ENCODE measurements at regions not wholly inside any gene's neighbourhood (a gene's known extent, or its start where the extent isn't known, plus 50 kb on each side); places are given as distances from the start of the nearest gene placed in this dataset.

- no peak for DNase-seq (ENCODE audit: low spot score in 2 of 2)
- FAIRE-seq, result no peak
These were observed 134.6 kb downstream of the VRK1 start for GRCh38 chr14:96931751-96932150.

GRCh38 chr14:96934638-96935330 is 137.6 kb downstream of the VRK1 start:
- FAIRE-seq, result no peak
- no peak for DNase-seq (ENCODE audit: low spot score in 2 of 2)

DNA sequence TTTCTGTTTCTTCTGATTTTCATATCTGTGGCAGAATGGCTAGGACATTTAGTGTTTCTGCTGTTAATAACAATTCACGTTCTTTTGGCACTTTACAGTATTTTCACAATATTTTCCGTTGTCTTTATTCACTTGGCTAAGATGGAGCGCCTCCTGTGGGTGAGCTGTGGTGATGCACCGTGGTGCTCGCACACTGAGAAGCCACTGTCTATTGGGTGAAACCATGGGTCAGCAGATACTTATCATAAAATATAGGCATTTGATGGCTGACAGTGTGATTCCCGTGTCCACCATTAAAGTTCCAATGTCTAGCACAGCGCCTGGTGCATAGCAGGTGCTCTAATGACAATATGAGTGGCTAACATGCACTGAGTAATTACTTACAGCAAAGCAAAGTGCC is 141.8 kb downstream of the VRK1 start:
- FAIRE-seq (no peak), DNase-seq (ENCODE audit: low spot score in 2 of 2) (no peak)

DNA sequence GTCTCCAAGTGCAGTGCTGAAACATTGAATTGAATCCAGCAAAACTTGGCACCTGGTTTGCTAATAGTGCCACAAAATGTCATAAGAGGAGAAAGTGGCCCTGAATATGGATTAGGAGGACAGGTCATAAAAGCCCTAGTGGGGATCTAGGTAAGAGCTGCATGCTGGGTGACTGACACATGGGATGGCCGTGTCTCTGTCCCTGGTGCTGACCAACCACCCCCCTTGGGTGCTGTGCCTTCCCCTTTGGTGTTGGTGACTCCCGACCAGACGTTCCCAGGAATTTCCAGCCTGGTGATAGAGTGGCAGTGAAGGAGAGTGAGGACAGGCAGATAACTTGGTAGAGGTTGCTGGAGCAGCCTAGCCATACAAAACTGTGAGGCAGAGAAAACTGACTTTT is 142.8 kb downstream of the VRK1 start:
- no peak for FAIRE-seq
- no peak for DNase-seq (ENCODE audit: low spot score in 2 of 2)

- FAIRE-seq (no peak), DNase-seq (ENCODE audit: low spot score in 2 of 2) (no peak)
These were observed 147.1 kb downstream of the VRK1 start for GRCh38 chr14:96944297-96944696.

- FAIRE-seq (no peak), DNase-seq (ENCODE audit: low spot score in 2 of 2) (no peak)
These were observed 148.5 kb downstream of the VRK1 start for GRCh38 chr14:96945721-96946120.

GRCh38 chr14:96949594-96949993 is 152.4 kb downstream of the VRK1 start:
- FAIRE-seq, result no peak

DNA sequence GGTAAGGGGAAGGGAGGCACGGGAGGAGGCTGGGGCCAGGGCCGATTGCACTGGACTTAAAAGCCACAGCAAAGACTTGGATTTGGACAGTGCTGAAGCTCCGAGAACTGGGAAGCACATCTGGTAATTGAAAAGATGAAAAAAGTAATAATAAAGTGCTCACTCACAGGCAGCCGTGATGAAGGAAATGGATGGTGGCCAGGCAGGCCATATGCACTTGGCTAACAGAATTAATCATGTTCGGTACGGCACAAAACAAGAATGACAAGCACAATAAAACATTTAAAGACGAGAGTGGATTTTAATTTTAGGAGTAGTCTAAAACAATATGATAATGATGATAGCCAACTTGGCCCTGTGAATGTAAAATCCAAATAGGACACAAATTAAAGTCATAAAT is 154.3 kb downstream of the VRK1 start:
- FAIRE-seq, result no peak
- no peak for DNase-seq (ENCODE audit: low spot score in 2 of 2)

More at GRCh38 chr14:96949594-96949993, 152.4 kb downstream of the VRK1 start:
- no peak for DNase-seq (ENCODE audit: low spot score in 2 of 2)

GRCh38 chr14:96953087-96953874 is 156.1 kb downstream of the VRK1 start:
- DNase-seq (ENCODE audit: low spot score in 2 of 2) (no peak), FAIRE-seq (no peak)

DNA sequence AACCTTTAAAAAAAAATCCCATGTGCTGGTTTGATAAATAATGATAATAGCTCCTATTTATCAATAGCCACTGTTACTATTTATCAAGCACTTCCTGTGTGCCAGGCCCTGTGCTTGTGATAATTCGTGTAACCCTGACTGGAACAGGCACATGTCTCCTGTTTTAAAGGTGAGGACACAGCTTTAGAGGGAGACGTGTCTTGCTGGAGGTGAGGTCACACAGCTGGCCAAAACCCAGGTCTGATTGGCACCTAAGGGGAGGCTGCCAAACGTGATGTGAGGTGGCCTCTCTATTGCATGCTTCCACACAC is 156.6 kb downstream of the VRK1 start:
- DNase-seq (ENCODE audit: low spot score in 2 of 2) (no peak), FAIRE-seq (no peak)

DNA sequence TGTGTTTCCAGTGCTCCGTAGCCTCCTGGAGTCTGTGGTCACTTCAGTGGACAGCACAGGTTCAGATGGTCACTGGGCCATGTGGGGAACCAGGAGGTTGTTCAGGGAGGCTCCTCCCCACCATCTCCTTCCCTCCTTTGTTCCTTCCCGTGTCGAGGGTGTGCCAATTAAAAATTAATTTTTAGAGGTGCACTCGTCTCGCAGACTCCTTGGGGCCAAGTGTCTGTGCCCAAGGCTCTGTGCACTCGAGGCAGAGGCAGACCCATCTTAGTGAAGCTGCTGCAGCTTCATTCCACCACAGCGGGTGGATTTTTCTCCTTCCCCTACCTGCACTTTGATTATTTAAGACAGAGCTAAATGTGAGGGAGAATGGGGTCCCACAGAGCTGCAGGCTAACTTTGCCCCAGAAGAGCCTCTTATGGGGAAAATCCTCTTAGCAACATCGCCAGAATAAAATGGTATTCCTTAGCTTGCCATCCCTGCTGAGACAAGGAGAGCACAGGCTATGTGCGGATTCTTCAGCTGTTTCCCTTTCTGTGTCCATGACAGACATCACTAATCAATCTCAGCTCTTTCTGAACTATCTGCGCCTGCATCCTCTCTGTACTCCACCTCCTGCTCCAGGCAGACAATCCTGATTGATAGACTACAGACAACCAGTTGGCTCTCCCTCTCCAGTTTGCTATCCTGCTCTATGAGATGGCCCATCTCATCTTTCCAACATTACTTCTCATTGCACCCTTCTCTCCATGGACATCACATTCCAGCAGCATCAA is 159.5 kb downstream of the VRK1 start:
- no peak for FAIRE-seq

GRCh38 chr14:96958057-96958456 is 160.9 kb downstream of the VRK1 start:
- no peak for FAIRE-seq
- DNase-seq (ENCODE audit: low spot score in 2 of 2), result no peak

More for the DNA sequence above, 159.5 kb downstream of the VRK1 start:
- no peak for DNase-seq (ENCODE audit: low spot score in 2 of 2)

GRCh38 chr14:96959992-96960391 is 162.8 kb downstream of the VRK1 start:
- no peak for FAIRE-seq
- no peak for DNase-seq (ENCODE audit: low spot score in 2 of 2)

GRCh38 chr14:96960598-96961116 is 163.5 kb downstream of the VRK1 start:
- DNase-seq (ENCODE audit: low spot score in 2 of 2) (no peak), FAIRE-seq (no peak)

GRCh38 chr14:96961895-96962294 is 164.7 kb downstream of the VRK1 start:
- FAIRE-seq (no peak), DNase-seq (ENCODE audit: low spot score in 2 of 2) (no peak)

GRCh38 chr14:96962337-96962736 is 165.2 kb downstream of the VRK1 start:
- DNase-seq (ENCODE audit: low spot score in 2 of 2), result no peak
- no peak for FAIRE-seq

GRCh38 chr14:96964726-96965415 is 167.7 kb downstream of the VRK1 start:
- no peak for DNase-seq (ENCODE audit: low spot score in 2 of 2)
- FAIRE-seq, result no peak

DNA sequence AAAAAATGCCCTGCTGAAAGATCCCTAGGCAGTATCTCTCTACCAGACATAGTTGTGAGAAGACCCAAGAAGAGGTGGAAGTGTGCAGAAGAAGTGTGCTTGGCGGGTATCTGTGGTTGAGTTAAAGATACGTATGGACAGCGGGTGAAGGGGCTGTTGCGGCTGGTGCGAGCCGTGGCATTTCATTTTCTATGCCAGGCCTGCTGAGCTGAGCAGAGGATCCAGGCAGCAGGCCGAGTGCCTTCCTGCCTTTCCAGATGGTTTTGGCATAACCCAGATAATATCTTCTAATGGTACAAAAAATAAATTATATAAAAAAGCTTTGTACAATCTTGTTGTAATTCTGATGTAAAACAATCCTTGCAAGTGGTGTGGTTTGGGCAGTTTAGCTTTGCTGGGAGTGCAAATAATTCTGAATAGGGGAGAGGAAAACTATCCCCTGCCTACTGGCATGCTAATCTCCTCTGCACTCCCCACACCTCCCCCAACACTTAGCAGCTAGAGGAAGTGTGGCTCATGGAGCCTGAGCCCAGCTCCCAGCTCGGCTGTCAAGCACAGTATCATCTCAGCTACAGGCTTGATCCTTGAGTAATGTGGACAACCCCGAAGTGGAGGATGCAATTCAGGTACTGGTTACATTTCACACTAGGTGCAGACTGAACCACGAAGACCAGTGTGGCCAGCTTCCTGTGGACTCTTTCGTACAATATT is 168.9 kb downstream of the VRK1 start:
- FAIRE-seq (no peak), DNase-seq (ENCODE audit: low spot score in 2 of 2) (no peak)

- FAIRE-seq (no peak), DNase-seq (ENCODE audit: low spot score in 2 of 2) (no peak)
These were observed 177.9 kb downstream of the VRK1 start for GRCh38 chr14:96975116-96975515.
